KBM-7 (cell line): ENCODE measurements at regions not wholly inside any gene's neighbourhood (a gene's known extent, or its start where the extent isn't known, plus 50 kb on each side); places are given as distances from the start of the nearest gene placed in this dataset.
"Not testable (repeated sequence)": the region's sequence is repeated elsewhere in the genome, so short reads cannot be mapped to it uniquely, and the experiment has no call there.

Source experiments
- DNase-seq: peaks from one replicate; pipeline ENCODE4 v3.0.0-alpha.2; 2015
- in situ Hi-C: fragments of 300-500 bp; cut with MboI; formaldehyde crosslinking; loops from 2 replicates; pipeline ENCODE4 v1.14.3; 2020; ENCODE audit warnings: low sequenced_read_pairs, low pct_unique_long_range_greater_than_20kb, mixed read lengths

DNA sequence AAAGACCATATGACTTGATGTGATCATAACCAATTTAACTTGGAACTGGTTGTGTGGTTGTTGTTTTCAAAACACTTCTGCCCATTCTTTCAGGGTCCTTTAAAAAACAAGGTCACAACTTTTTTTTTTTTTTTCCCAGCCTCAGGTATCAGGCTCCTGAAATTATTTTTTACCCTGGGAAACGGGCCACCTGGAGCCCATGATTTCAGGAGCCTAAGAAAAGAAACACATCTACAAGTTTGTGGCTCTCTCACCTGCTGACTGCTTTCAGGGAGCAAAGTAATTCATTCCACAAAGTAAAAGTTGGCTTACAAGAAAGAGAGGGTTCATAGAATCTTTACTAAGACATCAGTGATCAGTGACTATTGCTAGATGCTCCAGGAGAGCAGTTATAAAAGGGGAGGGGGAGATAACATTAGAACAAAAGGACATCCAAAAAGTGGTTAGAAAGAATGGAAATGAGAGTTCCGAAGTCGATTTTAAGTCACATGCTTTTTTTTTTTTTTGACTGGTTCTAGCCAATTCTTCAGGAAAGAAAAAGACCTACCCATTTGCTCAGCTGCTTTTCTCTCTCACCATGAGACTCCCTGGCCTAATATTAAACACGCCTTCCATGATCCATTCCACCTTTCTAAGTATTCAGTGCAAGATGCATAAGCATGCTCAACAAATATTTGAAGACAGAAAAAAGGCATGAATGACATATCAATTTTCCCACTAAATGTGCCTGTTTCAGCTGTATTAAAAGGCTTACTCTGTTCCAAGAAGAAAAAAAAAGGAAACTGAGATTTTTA is 267.3 kb downstream of the LRATD1 start:
- DNase-seq, result no peak
- in situ Hi-C loops, result no loop called here

- DNase-seq, result no peak
- in situ Hi-C loops, result no loop called here
Measured at GRCh38 chr2:14901737-14902136, 269.2 kb downstream of the LRATD1 start.

- in situ Hi-C loops, result no loop called here
- DNase-seq, result no peak
Measured at GRCh38 chr2:14902953-14903352, 270.4 kb downstream of the LRATD1 start.

DNA sequence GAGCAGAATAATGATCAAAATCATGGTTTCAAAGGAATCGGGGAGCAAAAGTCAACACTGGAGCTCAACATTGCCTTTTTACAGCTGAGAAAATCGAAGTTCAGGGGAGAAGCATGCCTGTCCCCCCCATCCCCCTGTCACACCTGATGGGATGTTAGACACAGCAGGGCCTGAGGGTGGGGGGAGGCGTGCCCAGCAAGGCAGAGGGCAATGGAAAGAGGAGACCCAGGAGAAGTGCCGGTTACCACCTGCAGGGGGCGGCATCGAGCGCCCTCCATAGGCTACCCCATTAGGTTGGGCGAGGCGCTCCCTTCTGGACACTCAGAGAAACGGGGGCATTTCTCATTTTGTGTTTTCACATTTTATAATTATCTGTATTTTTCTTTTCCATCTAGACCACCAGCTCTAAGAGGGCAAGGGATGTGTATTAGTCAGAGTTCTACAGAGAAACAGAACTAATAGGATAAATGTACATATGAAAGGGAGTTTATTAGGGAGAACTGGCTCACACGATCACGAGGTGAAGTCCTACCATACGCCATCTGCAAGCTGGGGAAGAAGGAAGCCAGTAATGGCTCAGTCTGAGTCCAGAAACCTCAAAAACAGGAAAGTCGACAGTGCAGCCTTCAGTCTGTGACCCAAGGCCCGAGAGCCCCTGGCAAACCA is 271.3 kb downstream of the LRATD1 start:
- in situ Hi-C loops, result no loop called here
- peak; percentile 88 for DNase-seq

GRCh38 chr2:14904378-14904777 is 271.9 kb downstream of the LRATD1 start:
- in situ Hi-C loops, DNase-seq: not testable (repeated sequence)

DNA sequence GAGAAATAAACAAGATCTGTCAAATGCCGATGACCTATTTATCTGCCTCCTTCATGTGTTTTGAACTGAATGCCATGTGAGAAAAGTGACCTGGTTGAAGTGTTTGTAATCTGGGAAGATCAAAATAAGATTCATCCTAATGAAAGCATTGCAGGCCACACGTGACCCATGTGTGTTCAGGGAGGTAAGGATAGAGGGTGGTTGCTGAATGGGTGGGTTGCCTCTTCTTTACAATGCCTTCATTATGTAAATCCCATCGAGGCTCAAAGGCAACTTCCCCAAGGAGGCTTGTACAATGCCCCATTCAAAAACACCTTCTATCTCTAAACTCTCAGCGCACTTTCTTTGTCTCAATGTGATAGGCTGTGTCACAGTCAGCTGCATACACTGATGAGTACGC is 273.1 kb downstream of the LRATD1 start:
- DNase-seq, result no peak
- in situ Hi-C loops, result no loop called here

- in situ Hi-C loops, result no loop called here
- DNase-seq, result peak; percentile 59
Measured at GRCh38 chr2:14907014-14907612, 274.6 kb downstream of the LRATD1 start.

- in situ Hi-C loops, result no loop called here
- DNase-seq, result no peak
Measured at GRCh38 chr2:14909795-14910194, 277.3 kb downstream of the LRATD1 start.

DNA sequence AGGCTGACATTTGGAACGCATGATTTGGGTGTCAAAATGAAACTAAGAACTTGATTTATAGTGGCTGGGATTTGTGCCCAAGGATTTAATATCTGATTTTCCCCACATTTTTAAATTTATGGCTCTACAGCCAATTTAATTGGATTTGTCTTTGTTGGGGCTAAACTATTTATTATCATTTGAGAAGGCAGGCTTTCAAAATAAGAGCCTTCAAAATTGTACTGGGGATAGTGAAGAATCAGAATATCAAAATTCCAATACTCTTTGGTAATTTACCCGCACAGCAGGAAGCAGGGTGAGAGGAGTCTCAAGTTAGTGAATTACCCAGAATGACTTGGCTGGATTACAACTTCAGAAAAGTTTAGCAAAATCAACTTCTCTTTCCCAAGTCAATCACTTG is 278.1 kb downstream of the LRATD1 start:
- in situ Hi-C loops, result no loop called here
- DNase-seq, result no peak

GRCh38 chr2:14915983-14916382 is 283.5 kb downstream of the LRATD1 start:
- no peak for DNase-seq
- in situ Hi-C loops, result no loop called here

DNA sequence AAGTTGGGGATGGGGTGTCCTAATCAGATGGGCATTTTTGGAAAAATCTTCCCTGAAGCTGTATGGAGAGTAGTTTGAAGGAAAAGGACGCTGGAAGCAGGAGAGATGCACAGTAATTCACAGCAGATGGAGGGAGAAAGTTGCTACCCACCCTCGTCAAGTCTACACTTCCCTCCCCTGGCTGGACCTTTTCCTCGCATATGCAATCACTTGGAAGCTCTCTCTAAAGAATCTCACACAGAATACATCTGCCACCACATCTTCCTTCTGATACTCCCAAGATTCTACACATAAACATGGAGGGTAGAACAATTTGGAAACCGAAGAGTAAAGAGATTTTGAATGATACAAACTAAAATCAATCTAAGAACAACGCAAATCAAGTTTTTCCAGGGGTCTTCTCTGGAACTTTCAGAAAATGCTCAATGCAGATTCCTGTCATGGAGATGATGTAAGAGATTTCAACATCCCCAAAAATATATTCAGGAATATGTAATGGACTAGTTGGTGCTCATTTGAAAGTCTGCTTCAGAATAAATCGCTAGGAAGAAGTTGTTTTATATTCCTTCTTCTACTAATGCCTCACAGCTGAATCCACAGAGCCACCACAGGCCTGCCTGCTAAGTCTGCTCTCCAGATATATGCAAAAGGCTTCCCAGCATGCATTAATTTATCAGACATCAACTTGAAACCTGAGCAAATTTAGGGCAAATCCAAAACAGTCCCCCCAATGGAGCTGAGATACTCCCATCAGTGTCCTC is 291.5 kb downstream of the LRATD1 start:
- in situ Hi-C loops, result no loop called here
- DNase-seq, result no peak

- DNase-seq, result no peak
- in situ Hi-C loops, result no loop called here
Measured at GRCh38 chr2:14925471-14925870, 293.0 kb downstream of the LRATD1 start.

DNA sequence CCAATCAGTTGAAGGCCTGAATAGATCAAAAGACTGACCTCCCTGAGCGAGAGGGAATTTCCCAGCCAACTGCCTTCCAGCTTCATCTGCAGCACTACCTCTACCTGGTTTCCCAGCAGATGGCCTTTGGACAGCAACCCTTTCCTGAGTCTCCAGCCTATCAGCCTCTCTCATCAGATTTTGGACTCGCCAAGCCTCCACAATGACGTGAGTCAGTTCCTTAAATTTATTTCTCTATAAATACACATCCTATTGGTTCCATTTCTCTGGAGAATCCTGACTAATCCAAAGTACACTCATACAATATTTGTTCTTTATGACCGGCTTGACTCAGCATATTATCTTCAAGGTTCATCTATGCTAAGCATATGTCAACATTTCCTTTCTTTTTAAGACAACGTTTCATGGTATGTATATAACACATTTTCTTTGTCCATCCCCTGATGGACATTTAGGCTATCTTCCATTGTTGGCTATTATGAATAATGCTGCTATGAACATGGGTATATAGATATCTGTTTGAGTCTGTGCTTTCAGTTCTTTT is 294.6 kb downstream of the LRATD1 start:
- in situ Hi-C loops, result no loop called here
- no peak for DNase-seq

- in situ Hi-C loops, result no loop called here
Measured at GRCh38 chr2:14928056-14928455, 295.5 kb downstream of the LRATD1 start.

DNA sequence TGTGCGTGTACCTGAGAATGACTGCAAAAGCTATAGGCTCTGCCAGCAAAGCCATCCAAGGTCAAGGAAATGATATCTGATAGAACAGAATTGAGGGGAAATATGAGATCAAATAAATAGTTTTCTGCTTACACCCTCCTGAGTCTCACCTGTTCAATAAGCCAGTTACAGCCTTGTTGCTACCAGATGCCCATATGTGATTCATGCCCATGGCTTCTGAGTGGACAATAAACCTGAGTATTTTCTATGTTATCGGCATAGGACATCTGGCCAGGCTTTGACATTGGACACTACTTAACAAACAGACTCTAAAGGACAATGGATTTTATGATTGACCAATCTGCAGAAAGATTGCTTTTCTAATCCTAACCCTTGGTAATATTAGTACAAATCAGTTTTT is 297.9 kb downstream of the LRATD1 start:
- in situ Hi-C loops, result no loop called here

More at GRCh38 chr2:14928056-14928455, 295.5 kb downstream of the LRATD1 start:
- DNase-seq, result no peak

DNA sequence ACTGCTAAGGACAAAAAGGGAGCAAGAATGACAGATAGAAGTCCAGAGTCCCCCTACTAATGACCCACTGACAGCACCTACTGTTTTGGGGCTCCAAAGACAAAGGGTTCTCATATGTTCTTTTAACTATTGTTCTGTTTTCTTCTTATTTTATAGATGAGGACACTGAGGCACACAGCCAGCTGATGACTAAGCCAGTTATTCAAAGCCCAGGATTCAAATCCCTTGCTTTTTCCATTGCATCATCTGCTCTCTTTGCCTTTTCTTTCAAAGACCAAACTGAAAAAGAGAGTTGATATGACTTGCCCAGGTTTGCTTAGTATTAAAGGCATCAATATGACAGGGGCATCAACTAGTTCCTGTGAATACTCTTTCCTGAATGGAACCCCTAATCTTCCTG is 299.8 kb downstream of the LRATD1 start:
- no peak for DNase-seq
- in situ Hi-C loops, result no loop called here

More for the DNA sequence above, 297.9 kb downstream of the LRATD1 start:
- no peak for DNase-seq

GRCh38 chr2:14933753-14934152 is 301.2 kb downstream of the LRATD1 start:
- no peak for DNase-seq
- in situ Hi-C loops, result no loop called here

- no peak for DNase-seq
- in situ Hi-C loops, result no loop called here
Measured at GRCh38 chr2:14936426-14936825, 303.9 kb downstream of the LRATD1 start.

DNA sequence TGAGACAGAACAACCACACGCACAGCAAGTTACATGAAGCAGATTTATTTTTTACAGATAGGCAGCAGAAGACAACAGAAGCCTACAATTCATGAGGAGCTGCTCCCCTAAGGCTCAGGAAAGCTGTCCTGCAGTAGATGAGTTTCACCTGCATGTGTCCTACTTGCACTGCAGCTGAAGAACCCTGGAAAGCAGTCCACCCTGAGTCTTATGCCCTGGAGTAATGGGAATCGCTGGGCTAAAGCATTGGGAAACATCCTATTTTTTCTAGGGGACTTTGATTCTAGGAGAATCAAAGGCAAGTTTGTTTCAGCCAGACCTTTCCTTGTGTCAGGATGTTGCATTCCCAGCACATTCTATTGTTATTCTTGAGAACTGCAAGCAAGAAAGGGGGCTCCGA is 304.8 kb downstream of the LRATD1 start:
- no peak for DNase-seq
- in situ Hi-C loops, result no loop called here
